Esophagus muscularis mucosa (tissue), 3 donors: ENCODE measurements at regions not wholly inside any gene's neighbourhood (a gene's known extent, or its start where the extent isn't known, plus 50 kb on each side); places are given as distances from the start of the nearest gene placed in this dataset.

Source experiments
- CTCF ChIP-seq, 3 experiments: fragments of 200-600 bp in 2 of 3; fragments of 450-650 bp in 1 of 3; sonication (generic) in 2 of 3; IDR thresholded peaks; one replicate each; pipeline ENCODE4 v1.5.1; 2017 to 2019; ENCODE audit warnings: antibody characterized with exemption in 3 of 3, mild to moderate bottlenecking in 2 of 3, moderate library complexity in 1 of 3
- POLR2A ChIP-seq: fragments of 450-650 bp; IDR thresholded peaks from one replicate; pipeline ENCODE4 v1.6.1; 2017; ENCODE audit warnings: antibody characterized with exemption, moderate library complexity, mild to moderate bottlenecking, low read depth

- TF ChIP-seq CTCF (IDR thresholded peaks at IDR 0.05) (no peak), POLR2A (no peak)
Measured at GRCh38 chr13:109345433-109345941, 440.9 kb downstream of the IRS2 start.
